ENCODE measurements at regions not wholly inside any gene's neighbourhood (a gene's known extent, or its start where the extent isn't known, plus 50 kb on each side); places are given as distances from the start of the nearest gene placed in this dataset.

GRCh38 chr4:60134099-60134498 is 1066.0 kb upstream of the ADGRL3 start:
- H3K9me2 ChIP-seq (replicated peaks; ENCODE audit: insufficient read depth) = no peaks in the 10 kb centered on the region
- WGBS (ENCODE audit: low lambda C conversion rate, missing lambda C conversion rate) = 90% methylated on average over 7 of the region's 7 CpGs
- no peaks in the 10 kb centered on the region for H3K4me1 ChIP-seq (ENCODE audit: insufficient read depth)
- H3K36me3 ChIP-seq (replicated peaks; ENCODE audit: insufficient read depth, low read depth) = no peaks in the 10 kb centered on the region
- DNase-seq (ENCODE audit: low spot score) = no peak
- no peaks in the 10 kb centered on the region for H4K20me1 ChIP-seq (ENCODE audit: insufficient read depth, poor library complexity, severe bottlenecking)
- TF ChIP-seq, protein P1, sequence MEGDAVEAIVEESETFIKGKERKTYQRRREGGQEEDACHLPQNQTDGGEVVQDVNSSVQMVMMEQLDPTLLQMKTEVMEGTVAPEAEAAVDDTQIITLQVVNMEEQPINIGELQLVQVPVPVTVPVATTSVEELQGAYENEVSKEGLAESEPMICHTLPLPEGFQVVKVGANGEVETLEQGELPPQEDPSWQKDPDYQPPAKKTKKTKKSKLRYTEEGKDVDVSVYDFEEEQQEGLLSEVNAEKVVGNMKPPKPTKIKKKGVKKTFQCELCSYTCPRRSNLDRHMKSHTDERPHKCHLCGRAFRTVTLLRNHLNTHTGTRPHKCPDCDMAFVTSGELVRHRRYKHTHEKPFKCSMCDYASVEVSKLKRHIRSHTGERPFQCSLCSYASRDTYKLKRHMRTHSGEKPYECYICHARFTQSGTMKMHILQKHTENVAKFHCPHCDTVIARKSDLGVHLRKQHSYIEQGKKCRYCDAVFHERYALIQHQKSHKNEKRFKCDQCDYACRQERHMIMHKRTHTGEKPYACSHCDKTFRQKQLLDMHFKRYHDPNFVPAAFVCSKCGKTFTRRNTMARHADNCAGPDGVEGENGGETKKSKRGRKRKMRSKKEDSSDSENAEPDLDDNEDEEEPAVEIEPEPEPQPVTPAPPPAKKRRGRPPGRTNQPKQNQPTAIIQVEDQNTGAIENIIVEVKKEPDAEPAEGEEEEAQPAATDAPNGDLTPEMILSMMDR (IDR thresholded peaks at IDR 0.05; ENCODE audit: poor library complexity) = no peak
- TF ChIP-seq EZH2 (IDR thresholded peaks at IDR 0.05; ENCODE audit: borderline replicate concordance) = no peak
- no peak for TF ChIP-seq EZH2phosphoT487 (IDR thresholded peaks at IDR 0.05; ENCODE audit: low read depth, severe bottlenecking, unreplicated experiment)
- H3K79me2 ChIP-seq = no peaks in the 10 kb centered on the region
- H3K9me3 ChIP-seq (ENCODE audit: low read depth) = no peaks in the 10 kb centered on the region
- no peaks in the 10 kb centered on the region for H3K27me3 ChIP-seq
- H3K4me3 ChIP-seq = no peak overlapping the region
- H2AFZ ChIP-seq = no peak overlapping the region
- H3K27ac ChIP-seq = no peak overlapping the region
- H3K4me2 ChIP-seq = no peak overlapping the region

DNA sequence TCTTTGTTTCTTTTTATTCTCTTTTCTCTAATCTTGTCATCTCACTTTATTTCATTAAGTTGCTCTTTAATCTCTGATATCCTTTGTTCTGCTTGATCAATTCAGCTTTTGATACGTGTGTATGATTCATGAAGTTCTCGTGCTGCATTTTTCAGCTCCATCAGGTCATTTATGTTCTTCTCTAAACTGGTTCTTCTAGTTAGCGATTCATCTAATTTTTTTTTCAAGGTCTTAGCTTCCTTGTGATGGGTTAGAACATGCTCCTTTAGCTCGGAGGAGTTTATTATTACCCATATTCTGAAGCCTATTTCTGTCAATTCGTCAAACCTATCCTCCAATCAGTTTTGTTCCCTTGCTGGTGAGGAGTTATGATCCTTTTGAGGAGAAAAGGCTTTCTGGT is 1045.0 kb upstream of the ADGRL3 start:
- 91% methylated on average over 5 of the region's 5 CpGs for WGBS (ENCODE audit: low lambda C conversion rate, missing lambda C conversion rate)
- no peak overlapping the region for H3K4me2 ChIP-seq

DNA sequence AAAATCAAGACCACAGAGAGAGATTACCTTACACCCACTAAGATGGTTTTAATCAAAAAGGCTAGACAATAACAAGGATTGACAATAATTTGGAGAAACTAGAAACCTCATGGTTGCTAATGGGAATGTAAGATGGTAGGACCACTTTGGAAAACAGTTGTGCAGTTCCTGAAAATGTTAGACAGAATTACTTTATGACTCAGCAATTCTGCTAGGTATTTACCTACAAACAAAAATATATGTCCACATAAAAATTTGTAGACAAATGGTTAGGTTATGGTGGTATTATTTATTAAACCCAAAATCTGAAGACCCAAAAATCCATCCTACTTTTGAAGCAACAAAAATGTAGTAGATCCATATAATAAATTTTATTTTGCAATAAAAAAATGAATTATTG is 1027.0 kb upstream of the ADGRL3 start:
- TF ChIP-seq, protein P1 (IDR thresholded peaks at IDR 0.05; ENCODE audit: poor library complexity) = no peak
- no peak for TF ChIP-seq EZH2 (IDR thresholded peaks at IDR 0.05; ENCODE audit: borderline replicate concordance)
- no peaks in the 10 kb centered on the region for H4K20me1 ChIP-seq (ENCODE audit: insufficient read depth, poor library complexity, severe bottlenecking)
- no peak overlapping the region for H3K4me2 ChIP-seq
- no peaks in the 10 kb centered on the region for H3K36me3 ChIP-seq (replicated peaks; ENCODE audit: insufficient read depth, low read depth)
- H3K27ac ChIP-seq = no peak overlapping the region
- no peaks in the 10 kb centered on the region for H3K27me3 ChIP-seq
- H2AFZ ChIP-seq = no peak overlapping the region
- no peaks in the 10 kb centered on the region for H3K79me2 ChIP-seq
- H3K4me1 ChIP-seq (ENCODE audit: insufficient read depth) = no peaks in the 10 kb centered on the region
- no peaks in the 10 kb centered on the region for H3K9me2 ChIP-seq (replicated peaks; ENCODE audit: insufficient read depth)
- H3K4me3 ChIP-seq = no peak overlapping the region
- H3K9me3 ChIP-seq (ENCODE audit: low read depth) = no peaks in the 10 kb centered on the region
- no peak for DNase-seq (ENCODE audit: low spot score)

More for the DNA sequence above, 1045.0 kb upstream of the ADGRL3 start:
- Histone ChIP-seq H3K4me3 (no peak overlapping the region), H2AFZ (no peak overlapping the region), H3K27ac (no peak overlapping the region), H3K9me3 (ENCODE audit: low read depth) (no peaks in the 10 kb centered on the region), H3K36me3 (replicated peaks; ENCODE audit: insufficient read depth, low read depth) (no peaks in the 10 kb centered on the region), H3K4me1 (ENCODE audit: insufficient read depth) (no peaks in the 10 kb centered on the region), H3K79me2 (no peaks in the 10 kb centered on the region), H3K27me3 (no peaks in the 10 kb centered on the region), H3K9me2 (replicated peaks; ENCODE audit: insufficient read depth) (no peaks in the 10 kb centered on the region), H4K20me1 (ENCODE audit: insufficient read depth, poor library complexity, severe bottlenecking) (no peaks in the 10 kb centered on the region)
- DNase-seq (ENCODE audit: low spot score) = no peak
- TF ChIP-seq EZH2phosphoT487 (IDR thresholded peaks at IDR 0.05; ENCODE audit: low read depth, severe bottlenecking, unreplicated experiment) (no peak), EZH2 (IDR thresholded peaks at IDR 0.05; ENCODE audit: borderline replicate concordance) (no peak)
- TF ChIP-seq, protein P1 (IDR thresholded peaks at IDR 0.05; ENCODE audit: poor library complexity) = no peak

DNA sequence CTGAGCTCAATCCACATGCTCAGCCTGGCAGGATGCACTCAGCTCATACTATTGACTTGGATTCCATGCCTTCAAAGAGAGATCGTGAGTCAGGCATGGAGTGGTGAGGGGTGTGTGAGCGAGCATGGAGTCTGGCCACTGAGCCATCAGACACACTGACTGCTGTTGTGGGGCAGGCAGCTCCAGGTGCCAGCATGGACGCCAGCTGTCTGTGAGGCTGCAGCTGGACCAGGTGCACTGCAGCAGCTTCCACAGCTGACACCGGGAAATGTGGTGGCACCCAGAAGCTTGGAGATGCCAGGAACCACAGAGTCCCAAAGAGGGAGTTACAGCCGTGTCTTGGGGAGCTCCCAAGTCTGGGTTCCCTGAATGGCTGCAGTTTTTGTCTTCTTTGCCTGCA is 1026.4 kb upstream of the ADGRL3 start:
- Histone ChIP-seq H4K20me1 (ENCODE audit: insufficient read depth, poor library complexity, severe bottlenecking) (no peaks in the 10 kb centered on the region), H3K4me2 (no peak overlapping the region), H3K4me1 (ENCODE audit: insufficient read depth) (no peaks in the 10 kb centered on the region), H3K9me2 (replicated peaks; ENCODE audit: insufficient read depth) (no peaks in the 10 kb centered on the region), H3K79me2 (no peaks in the 10 kb centered on the region), H3K36me3 (replicated peaks; ENCODE audit: insufficient read depth, low read depth) (no peaks in the 10 kb centered on the region), H3K27ac (no peak overlapping the region), H3K4me3 (no peak overlapping the region), H3K27me3 (no peaks in the 10 kb centered on the region), H2AFZ (no peak overlapping the region), H3K9me3 (ENCODE audit: low read depth) (no peaks in the 10 kb centered on the region)
- no peak for DNase-seq (ENCODE audit: low spot score)
- TF ChIP-seq EZH2phosphoT487 (IDR thresholded peaks at IDR 0.05; ENCODE audit: low read depth, severe bottlenecking, unreplicated experiment) (no peak), EZH2 (IDR thresholded peaks at IDR 0.05; ENCODE audit: borderline replicate concordance) (no peak)
- TF ChIP-seq, protein P1 (IDR thresholded peaks at IDR 0.05; ENCODE audit: poor library complexity) = no peak
- 98% methylated on average over 5 of the region's 5 CpGs for WGBS (ENCODE audit: low lambda C conversion rate, missing lambda C conversion rate)

Measured in hepatocyte (in vitro differentiated cells).